Gastroesophageal sphincter (tissue), 2 donors: ENCODE measurements at regions not wholly inside any gene's neighbourhood (a gene's known extent, or its start where the extent isn't known, plus 50 kb on each side); places are given as distances from the start of the nearest gene placed in this dataset.

ENCODE experiments used
- POLR2A ChIP-seq, 2 donors: fragments of 450-650 bp; IDR thresholded peaks; one replicate each; pipeline ENCODE4 v1.6.1; 2017; ENCODE audit warnings: antibody characterized with exemption in 2 of 2, mild to moderate bottlenecking in 2 of 2, moderate library complexity in 1 of 2
- POLR2AphosphoS5 ChIP-seq: sonication (generic); formaldehyde crosslinking; IDR thresholded peaks from one replicate; pipeline ENCODE4 v1.6.1; 2017; ENCODE audit warnings: antibody characterized with exemption

GRCh38 chrX:96244955-96245354, 439.7 kb upstream of the DIAPH2 start:
- TF ChIP-seq POLR2AphosphoS5 (no peak), POLR2A (IDR thresholded peaks at IDR 0.05) (no peak)
